ENCODE measurements at regions not wholly inside any gene's neighbourhood (a gene's known extent, or its start where the extent isn't known, plus 50 kb on each side); places are given as distances from the start of the nearest gene placed in this dataset.

GRCh38 chr7:54856856-54857255 is 97.8 kb upstream of the SEC61G start:
- DNase-seq, result no peak

GRCh38 chr7:54857294-54857693 is 98.3 kb upstream of the SEC61G start:
- no peak for DNase-seq

GRCh38 chr7:54858008-54858692 is 99.1 kb upstream of the SEC61G start:
- DNase-seq, result no peak

- DNase-seq, result no peak
Measured at GRCh38 chr7:54859066-54859465, 100.1 kb upstream of the SEC61G start.

GRCh38 chr7:54859545-54859944 is 100.5 kb upstream of the SEC61G start:
- no peak for DNase-seq

- DNase-seq, result no peak
Measured at GRCh38 chr7:54860003-54860775, 101.2 kb upstream of the SEC61G start.

GRCh38 chr7:54860843-54861242 is 101.8 kb upstream of the SEC61G start:
- DNase-seq, result no peak

- DNase-seq, result no peak
Measured at GRCh38 chr7:54864663-54865062, 105.7 kb upstream of the SEC61G start.

- DNase-seq, result no peak
Measured at GRCh38 chr7:54869523-54869922, 110.5 kb upstream of the SEC61G start.

GRCh38 chr7:54874804-54875203 is 115.8 kb upstream of the SEC61G start:
- no peak for DNase-seq

- no peak for DNase-seq
Measured at GRCh38 chr7:54877683-54878082, 118.7 kb upstream of the SEC61G start.

GRCh38 chr7:54878339-54878738 is 119.3 kb upstream of the SEC61G start:
- no peak for DNase-seq

GRCh38 chr7:54879776-54880175 is 120.8 kb upstream of the SEC61G start:
- no peak for DNase-seq

GRCh38 chr7:54880326-54880989 is 121.4 kb upstream of the SEC61G start:
- no peak for DNase-seq

- no peak for DNase-seq
Measured at GRCh38 chr7:54881816-54882520, 123.0 kb upstream of the SEC61G start.

- no peak for DNase-seq
Measured at GRCh38 chr7:54882694-54883093, 123.7 kb upstream of the SEC61G start.

- DNase-seq, result no peak
Measured at GRCh38 chr7:54883576-54883975, 124.6 kb upstream of the SEC61G start.

- no peak for DNase-seq
Measured at GRCh38 chr7:54885285-54885684, 126.3 kb upstream of the SEC61G start.

GRCh38 chr7:54888067-54888733 is 129.2 kb upstream of the SEC61G start:
- no peak for DNase-seq

- no peak for DNase-seq
Measured at GRCh38 chr7:54888734-54889082, 129.7 kb upstream of the SEC61G start.

- DNase-seq, result no peak
Measured at GRCh38 chr7:54897891-54898290, 120.9 kb upstream of the EGFR start.

- no peak for DNase-seq
Measured at GRCh38 chr7:54898659-54899340, 120.0 kb upstream of the EGFR start.
